SK-N-SH treated with all-trans-retinoic acid at 6 μM for 48 hours (cell line): ENCODE measurements at regions not wholly inside any gene's neighbourhood (a gene's known extent, or its start where the extent isn't known, plus 50 kb on each side); places are given as distances from the start of the nearest gene placed in this dataset.

Source experiments
- ATAC-seq: fragments of 200-7000 bp; cut with Tn5 transposase; 3 replicates; pipeline ENCODE4 v1.9.1; 2020; ENCODE audit warnings: mild to moderate bottlenecking, moderate library complexity
- ARNTL ChIP-seq: fragments of 450-650 bp; formaldehyde crosslinking; IDR thresholded peaks from 2 replicates; pipeline ENCODE4 v1.5.0; 2020; ENCODE audit warnings: low read depth, mild to moderate bottlenecking, moderate library complexity, borderline replicate concordance
- BACH2 ChIP-seq: fragments of 250-450 bp; sonication (Bioruptor Pico); IDR thresholded peaks from 2 replicates; pipeline ENCODE4 v1.9.0; 2021; ENCODE audit warnings: mild to moderate bottlenecking, borderline replicate concordance
- CSDC2 ChIP-seq: fragments of 250-450 bp; sonication (Bioruptor Pico); IDR thresholded peaks from 2 replicates; pipeline ENCODE4 v1.5.0; 2020; ENCODE audit warnings: mild to moderate bottlenecking, moderate library complexity
- ESRRG ChIP-seq: fragments of 250-450 bp; sonication (Bioruptor Pico); IDR thresholded peaks from 2 replicates; pipeline ENCODE4 v1.6.1; 2021; ENCODE audit warnings: mild to moderate bottlenecking
- GLIS3 ChIP-seq: fragments of 250-450 bp; sonication (Bioruptor Pico); IDR thresholded peaks from 2 replicates; pipeline ENCODE4 v1.5.0; 2020; ENCODE audit warnings: mild to moderate bottlenecking, moderate library complexity
- OSR1 ChIP-seq: fragments of 250-450 bp; sonication (Bioruptor Pico); IDR thresholded peaks from 2 replicates; pipeline ENCODE4 v1.8.0; 2022; ENCODE audit warnings: moderate library complexity, mild to moderate bottlenecking, inconsistent platforms
- PPARA ChIP-seq: fragments of 250-450 bp; sonication (Bioruptor Pico); IDR thresholded peaks from 2 replicates; pipeline ENCODE4 v1.5.0; 2020; ENCODE audit warnings: mild to moderate bottlenecking, borderline replicate concordance
- TCF4 ChIP-seq: fragments of 250-450 bp; sonication (Bioruptor Pico); IDR thresholded peaks from 2 replicates; pipeline ENCODE4 v1.8.0; 2021; ENCODE audit warnings: mild to moderate bottlenecking, moderate library complexity, borderline replicate concordance
- TOX ChIP-seq: fragments of 250-450 bp; sonication (Bioruptor Pico); IDR thresholded peaks from 2 replicates; pipeline ENCODE4 v1.8.0; 2021; ENCODE audit warnings: mild to moderate bottlenecking, moderate library complexity, borderline replicate concordance
- ZC3H10 ChIP-seq: fragments of 250-450 bp; sonication (Bioruptor Pico); IDR thresholded peaks from 2 replicates; pipeline ENCODE4 v1.5.1; 2021; ENCODE audit warnings: mild to moderate bottlenecking, moderate library complexity
- ZFP3 ChIP-seq: fragments of 250-450 bp; sonication (Bioruptor Pico); IDR thresholded peaks from 2 replicates; pipeline ENCODE4 v1.5.0; 2020; ENCODE audit warnings: mild to moderate bottlenecking, moderate library complexity
- ZFP30 ChIP-seq: fragments of 450-650 bp; formaldehyde crosslinking; IDR thresholded peaks from 2 replicates; pipeline ENCODE4 v1.5.0; 2022; ENCODE audit warnings: mild to moderate bottlenecking, moderate library complexity
- ZNF565 ChIP-seq: fragments of 450-650 bp; formaldehyde crosslinking; conservative IDR thresholded peaks from 2 replicates; pipeline ENCODE4 v1.5.0; 2020; ENCODE audit warnings: low read depth, mild to moderate bottlenecking, moderate library complexity
- ZNF70 ChIP-seq: fragments of 450-650 bp; formaldehyde crosslinking; IDR thresholded peaks from 2 replicates; pipeline ENCODE4 v1.5.0; 2020; ENCODE audit warnings: mild to moderate bottlenecking, moderate library complexity
- ZNF8 ChIP-seq: fragments of 450-650 bp; formaldehyde crosslinking; IDR thresholded peaks from 2 replicates; pipeline ENCODE4 v1.5.0; 2020; ENCODE audit warnings: mild to moderate bottlenecking, moderate library complexity
- TF ChIP-seq, protein P1 (sequence below): fragments of 250-450 bp; sonication (Bioruptor Pico); IDR thresholded peaks from 2 replicates; pipeline ENCODE4 v1.5.0; 2020; ENCODE audit warnings: mild to moderate bottlenecking, moderate library complexity
- TF ChIP-seq, protein P2 (sequence below): fragments of 250-450 bp; sonication (Bioruptor Pico); IDR thresholded peaks from 2 replicates; pipeline ENCODE4 v1.8.0; 2021; ENCODE audit warnings: low read depth, mild to moderate bottlenecking, moderate library complexity, borderline replicate concordance
- TF ChIP-seq, protein P3 (sequence below): fragments of 250-450 bp; sonication (Bioruptor Pico); IDR thresholded peaks from 2 replicates; pipeline ENCODE4 v1.5.1; 2020; ENCODE audit warnings: low read depth, mild to moderate bottlenecking, moderate library complexity
- TF ChIP-seq, protein P4 (sequence below): fragments of 250-450 bp; sonication (Bioruptor Pico); IDR thresholded peaks from 2 replicates; pipeline ENCODE4 v1.5.1; 2021; ENCODE audit warnings: mild to moderate bottlenecking, moderate library complexity
- TF ChIP-seq, protein P5 (sequence below): fragments of 250-450 bp; sonication (Bioruptor Pico); IDR thresholded peaks from 2 replicates; pipeline ENCODE4 v1.8.0; 2020; ENCODE audit warnings: mild to moderate bottlenecking, moderate library complexity, borderline replicate concordance

DNA sequence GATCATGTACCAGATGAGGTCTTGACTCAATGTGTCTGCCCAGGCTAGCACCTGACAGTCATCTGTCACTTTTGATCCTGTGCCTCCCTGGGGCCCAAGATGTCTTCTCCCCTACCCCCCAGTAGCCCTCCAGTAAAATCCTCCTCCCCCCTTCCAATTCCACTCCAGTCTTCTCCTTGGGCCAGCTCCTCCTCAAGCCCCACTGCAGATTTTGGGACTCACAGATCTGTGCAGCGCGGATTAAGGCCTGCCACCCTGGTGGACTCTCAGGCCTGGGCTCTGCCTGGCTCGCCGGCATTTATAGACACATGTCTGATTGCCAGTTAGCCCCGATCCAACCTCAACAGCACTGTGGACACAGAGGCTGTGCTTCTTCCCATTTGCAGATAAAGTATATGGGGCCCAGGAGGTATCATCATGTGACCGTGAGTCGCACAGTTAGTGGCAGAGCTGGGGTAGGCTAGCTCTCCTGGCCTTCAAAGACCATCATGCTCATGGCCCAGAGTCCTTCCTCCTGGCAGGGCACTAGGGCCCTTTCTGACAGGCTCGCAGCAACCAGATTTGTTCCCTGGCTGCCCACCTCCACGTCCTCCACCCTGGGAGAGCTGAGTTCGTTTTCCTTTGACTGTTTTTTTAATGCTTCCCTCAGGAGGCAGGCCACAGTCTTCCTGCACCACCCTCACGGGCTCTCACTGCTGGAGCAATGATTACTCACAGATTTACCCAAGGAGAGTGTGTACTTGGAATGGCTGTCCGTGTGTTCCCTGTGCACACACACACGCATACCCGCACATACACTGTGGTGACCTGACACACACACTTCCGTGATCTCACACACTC is 98.3 kb upstream of the DIO3 start:
- no peak for ATAC-seq
- TF ChIP-seq ARNTL: no peak
- TF ChIP-seq, all 23 proteins: peak for 0

DNA sequence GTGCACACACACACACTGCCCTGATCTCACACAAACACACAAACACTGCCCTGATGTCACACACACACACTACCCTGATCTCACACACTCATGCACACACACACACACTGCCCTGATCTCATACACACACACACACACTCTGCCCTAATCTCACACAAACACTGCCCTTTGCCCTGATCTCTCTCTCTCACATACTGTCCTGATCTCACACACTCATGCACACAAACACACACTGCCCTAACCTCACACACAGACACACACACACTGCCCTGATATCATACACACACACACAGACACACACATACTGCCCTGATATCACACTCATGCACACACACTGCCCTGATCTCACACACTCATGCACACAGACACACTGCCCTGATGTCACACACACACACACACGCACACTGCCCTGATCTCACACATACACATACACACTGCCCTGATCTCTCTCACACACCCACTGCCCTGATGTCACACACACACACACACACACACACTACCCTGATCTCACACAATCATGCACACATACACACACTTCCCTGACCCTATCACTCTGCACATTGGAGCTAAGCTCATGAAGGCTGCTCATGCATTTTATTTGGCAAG is 97.6 kb upstream of the DIO3 start:
- TF ChIP-seq, protein P1, sequence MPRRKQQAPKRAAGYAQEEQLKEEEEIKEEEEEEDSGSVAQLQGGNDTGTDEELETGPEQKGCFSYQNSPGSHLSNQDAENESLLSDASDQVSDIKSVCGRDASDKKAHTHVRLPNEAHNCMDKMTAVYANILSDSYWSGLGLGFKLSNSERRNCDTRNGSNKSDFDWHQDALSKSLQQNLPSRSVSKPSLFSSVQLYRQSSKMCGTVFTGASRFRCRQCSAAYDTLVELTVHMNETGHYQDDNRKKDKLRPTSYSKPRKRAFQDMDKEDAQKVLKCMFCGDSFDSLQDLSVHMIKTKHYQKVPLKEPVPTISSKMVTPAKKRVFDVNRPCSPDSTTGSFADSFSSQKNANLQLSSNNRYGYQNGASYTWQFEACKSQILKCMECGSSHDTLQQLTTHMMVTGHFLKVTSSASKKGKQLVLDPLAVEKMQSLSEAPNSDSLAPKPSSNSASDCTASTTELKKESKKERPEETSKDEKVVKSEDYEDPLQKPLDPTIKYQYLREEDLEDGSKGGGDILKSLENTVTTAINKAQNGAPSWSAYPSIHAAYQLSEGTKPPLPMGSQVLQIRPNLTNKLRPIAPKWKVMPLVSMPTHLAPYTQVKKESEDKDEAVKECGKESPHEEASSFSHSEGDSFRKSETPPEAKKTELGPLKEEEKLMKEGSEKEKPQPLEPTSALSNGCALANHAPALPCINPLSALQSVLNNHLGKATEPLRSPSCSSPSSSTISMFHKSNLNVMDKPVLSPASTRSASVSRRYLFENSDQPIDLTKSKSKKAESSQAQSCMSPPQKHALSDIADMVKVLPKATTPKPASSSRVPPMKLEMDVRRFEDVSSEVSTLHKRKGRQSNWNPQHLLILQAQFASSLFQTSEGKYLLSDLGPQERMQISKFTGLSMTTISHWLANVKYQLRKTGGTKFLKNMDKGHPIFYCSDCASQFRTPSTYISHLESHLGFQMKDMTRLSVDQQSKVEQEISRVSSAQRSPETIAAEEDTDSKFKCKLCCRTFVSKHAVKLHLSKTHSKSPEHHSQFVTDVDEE (CRISPR knock-in tag): no peak
- no peak for TF ChIP-seq CSDC2 (CRISPR knock-in tag)
- TF ChIP-seq ZFP3 (CRISPR knock-in tag): no peak
- TF ChIP-seq TCF4 (CRISPR knock-in tag): no peak
- TF ChIP-seq ZC3H10: no peak
- TF ChIP-seq ARNTL: no peak
- no peak for TF ChIP-seq ESRRG (CRISPR knock-in tag)
- no peak for TF ChIP-seq ZNF8 (CRISPR knock-in tag)
- TF ChIP-seq, protein P2, sequence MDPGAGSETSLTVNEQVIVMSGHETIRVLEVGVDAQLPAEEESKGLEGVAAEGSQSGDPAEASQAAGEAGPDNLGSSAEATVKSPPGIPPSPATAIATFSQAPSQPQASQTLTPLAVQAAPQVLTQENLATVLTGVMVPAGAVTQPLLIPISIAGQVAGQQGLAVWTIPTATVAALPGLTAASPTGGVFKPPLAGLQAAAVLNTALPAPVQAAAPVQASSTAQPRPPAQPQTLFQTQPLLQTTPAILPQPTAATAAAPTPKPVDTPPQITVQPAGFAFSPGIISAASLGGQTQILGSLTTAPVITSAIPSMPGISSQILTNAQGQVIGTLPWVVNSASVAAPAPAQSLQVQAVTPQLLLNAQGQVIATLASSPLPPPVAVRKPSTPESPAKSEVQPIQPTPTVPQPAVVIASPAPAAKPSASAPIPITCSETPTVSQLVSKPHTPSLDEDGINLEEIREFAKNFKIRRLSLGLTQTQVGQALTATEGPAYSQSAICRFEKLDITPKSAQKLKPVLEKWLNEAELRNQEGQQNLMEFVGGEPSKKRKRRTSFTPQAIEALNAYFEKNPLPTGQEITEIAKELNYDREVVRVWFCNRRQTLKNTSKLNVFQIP (CRISPR knock-in tag): no peak
- TF ChIP-seq, protein P3, sequence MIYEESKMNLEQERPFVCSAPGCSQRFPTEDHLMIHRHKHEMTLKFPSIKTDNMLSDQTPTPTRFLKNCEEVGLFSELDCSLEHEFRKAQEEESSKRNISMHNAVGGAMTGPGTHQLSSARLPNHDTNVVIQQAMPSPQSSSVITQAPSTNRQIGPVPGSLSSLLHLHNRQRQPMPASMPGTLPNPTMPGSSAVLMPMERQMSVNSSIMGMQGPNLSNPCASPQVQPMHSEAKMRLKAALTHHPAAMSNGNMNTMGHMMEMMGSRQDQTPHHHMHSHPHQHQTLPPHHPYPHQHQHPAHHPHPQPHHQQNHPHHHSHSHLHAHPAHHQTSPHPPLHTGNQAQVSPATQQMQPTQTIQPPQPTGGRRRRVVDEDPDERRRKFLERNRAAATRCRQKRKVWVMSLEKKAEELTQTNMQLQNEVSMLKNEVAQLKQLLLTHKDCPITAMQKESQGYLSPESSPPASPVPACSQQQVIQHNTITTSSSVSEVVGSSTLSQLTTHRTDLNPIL (CRISPR knock-in tag): no peak
- no peak for TF ChIP-seq ZFP30 (CRISPR knock-in tag)
- TF ChIP-seq OSR1 (CRISPR knock-in tag): no peak
- TF ChIP-seq GLIS3 (CRISPR knock-in tag): no peak
- TF ChIP-seq BACH2 (CRISPR knock-in tag): no peak
- TF ChIP-seq PPARA (CRISPR knock-in tag): no peak
- TF ChIP-seq, protein P4, sequence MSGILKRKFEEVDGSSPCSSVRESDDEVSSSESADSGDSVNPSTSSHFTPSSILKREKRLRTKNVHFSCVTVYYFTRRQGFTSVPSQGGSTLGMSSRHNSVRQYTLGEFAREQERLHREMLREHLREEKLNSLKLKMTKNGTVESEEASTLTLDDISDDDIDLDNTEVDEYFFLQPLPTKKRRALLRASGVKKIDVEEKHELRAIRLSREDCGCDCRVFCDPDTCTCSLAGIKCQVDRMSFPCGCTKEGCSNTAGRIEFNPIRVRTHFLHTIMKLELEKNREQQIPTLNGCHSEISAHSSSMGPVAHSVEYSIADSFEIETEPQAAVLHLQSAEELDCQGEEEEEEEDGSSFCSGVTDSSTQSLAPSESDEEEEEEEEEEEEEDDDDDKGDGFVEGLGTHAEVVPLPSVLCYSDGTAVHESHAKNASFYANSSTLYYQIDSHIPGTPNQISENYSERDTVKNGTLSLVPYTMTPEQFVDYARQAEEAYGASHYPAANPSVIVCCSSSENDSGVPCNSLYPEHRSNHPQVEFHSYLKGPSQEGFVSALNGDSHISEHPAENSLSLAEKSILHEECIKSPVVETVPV (CRISPR knock-in tag): no peak
- no peak for TF ChIP-seq ZNF70
- TF ChIP-seq, protein P5, sequence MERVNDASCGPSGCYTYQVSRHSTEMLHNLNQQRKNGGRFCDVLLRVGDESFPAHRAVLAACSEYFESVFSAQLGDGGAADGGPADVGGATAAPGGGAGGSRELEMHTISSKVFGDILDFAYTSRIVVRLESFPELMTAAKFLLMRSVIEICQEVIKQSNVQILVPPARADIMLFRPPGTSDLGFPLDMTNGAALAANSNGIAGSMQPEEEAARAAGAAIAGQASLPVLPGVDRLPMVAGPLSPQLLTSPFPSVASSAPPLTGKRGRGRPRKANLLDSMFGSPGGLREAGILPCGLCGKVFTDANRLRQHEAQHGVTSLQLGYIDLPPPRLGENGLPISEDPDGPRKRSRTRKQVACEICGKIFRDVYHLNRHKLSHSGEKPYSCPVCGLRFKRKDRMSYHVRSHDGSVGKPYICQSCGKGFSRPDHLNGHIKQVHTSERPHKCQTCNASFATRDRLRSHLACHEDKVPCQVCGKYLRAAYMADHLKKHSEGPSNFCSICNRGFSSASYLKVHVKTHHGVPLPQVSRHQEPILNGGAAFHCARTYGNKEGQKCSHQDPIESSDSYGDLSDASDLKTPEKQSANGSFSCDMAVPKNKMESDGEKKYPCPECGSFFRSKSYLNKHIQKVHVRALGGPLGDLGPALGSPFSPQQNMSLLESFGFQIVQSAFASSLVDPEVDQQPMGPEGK: no peak
- no peak for TF ChIP-seq TOX
- ATAC-seq: no peak

DNA sequence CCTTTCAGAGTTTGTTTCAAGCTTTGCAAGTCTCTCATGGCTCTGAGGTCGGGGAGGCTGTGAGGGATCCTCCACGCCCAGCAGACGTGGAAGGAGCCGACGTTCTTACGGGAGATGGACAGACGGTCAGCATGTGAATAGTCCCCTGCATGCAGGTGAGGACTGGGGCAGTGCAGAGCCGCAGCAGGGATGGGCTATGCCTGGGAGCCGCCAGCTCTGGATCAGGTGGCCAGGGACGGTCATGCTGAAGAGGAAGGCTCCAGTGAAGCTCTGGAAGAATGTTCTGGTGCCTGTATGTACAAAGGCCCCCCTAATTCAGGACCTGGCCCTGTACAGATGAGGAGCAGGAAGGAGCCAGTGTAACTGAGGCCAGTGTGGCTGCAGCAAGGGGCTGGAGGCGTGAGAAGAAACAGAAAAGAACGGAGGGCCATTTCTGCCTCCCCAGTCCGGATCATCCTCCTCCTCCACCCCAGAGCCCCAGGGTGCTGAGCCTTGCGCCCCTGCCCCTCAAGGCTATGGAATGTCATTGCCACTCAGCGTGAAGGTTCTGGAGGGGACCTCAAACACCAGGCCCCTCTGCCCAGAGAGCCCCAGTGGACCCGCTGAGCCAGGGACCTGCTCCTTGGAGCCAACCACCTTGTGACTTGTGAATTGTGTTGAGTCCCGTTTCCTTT is 96.8 kb upstream of the DIO3 start:
- ATAC-seq: no peak
- TF ChIP-seq ZC3H10 (no peak), ZNF565 (CRISPR knock-in tag) (no peak), TOX (no peak), CSDC2 (CRISPR knock-in tag) (no peak), TCF4 (CRISPR knock-in tag) (no peak)
- TF ChIP-seq, protein P4 (CRISPR knock-in tag): no peak
- TF ChIP-seq, protein P2 (CRISPR knock-in tag): no peak
